GM18502 (cell line): ENCODE measurements at regions not wholly inside any gene's neighbourhood (a gene's known extent, or its start where the extent isn't known, plus 50 kb on each side); places are given as distances from the start of the nearest gene placed in this dataset.

ENCODE experiments used
- ATAC-seq: cut with Tn5 transposase; IDR thresholded peaks from one replicate; pipeline ENCODE4 v1.9.1; 2021; ENCODE audit warnings: mild to moderate bottlenecking; ENCODE audit not compliant: unreplicated experiment, poor library complexity

DNA sequence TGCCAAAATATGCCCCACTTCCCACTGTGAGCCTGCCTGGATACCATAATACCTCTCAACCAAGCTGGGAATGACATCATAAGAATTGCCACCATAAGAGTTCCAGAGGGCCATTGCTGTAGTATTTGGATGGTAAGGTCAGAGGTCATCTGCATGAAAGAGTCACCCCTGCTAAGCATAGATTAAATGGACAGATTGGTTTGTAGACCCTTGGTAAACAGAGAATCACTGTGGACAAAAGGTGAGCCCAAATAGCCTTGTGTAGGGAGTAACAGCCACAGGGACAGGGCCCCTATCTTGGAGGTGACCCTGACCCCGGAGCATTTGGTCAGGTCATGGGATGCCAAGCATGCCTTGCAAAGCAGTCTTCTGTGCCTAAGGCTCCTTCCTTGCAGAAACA lies 129.7 kb downstream of the GPAM start:
- no peak for ATAC-seq

DNA sequence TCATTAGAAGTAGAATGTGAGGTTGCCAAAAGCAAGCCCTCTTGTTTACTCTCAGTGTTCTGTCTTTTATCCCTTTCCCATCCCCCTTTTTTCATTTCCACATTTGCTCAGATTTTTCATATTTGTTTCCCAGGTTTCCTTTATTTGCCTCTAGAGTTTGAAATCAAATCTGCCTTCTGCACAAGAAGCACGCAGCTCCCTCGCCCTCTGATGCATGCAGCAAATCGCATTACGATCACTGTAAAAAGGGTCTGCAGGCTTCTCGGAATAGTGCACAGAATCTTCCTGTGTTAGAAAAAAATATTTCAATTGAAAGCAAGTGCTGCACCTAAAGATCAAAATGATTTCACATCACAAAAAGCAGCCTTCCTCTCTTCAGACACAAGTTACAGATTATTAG lies 129.0 kb downstream of the GPAM start:
- ATAC-seq, result no peak

- ATAC-seq, result no peak
Observed at GRCh38 chr10:112057072-112057471, 126.5 kb downstream of the GPAM start.

DNA sequence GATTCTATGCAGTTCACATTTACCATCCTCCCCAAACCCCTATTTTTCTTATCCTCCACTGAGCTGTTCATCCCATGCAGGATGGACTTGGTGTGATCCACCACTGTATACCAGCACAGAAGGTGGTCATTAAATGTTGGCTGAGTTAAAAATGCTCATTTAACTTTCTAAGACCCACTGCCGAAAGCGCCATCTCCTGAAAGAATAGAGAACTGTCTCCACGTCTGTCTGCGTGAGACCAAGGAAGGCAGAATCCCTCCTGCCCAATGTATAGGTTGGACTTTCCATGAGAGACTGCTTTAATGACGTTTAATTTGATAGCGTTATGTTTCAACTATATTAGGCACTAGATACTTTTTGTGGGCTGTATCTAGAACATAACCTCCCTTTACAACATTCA lies 124.3 kb downstream of the GPAM start:
- no peak for ATAC-seq

GRCh38 chr10:112071596-112072133 lies 111.9 kb downstream of the GPAM start:
- ATAC-seq, result no peak

DNA sequence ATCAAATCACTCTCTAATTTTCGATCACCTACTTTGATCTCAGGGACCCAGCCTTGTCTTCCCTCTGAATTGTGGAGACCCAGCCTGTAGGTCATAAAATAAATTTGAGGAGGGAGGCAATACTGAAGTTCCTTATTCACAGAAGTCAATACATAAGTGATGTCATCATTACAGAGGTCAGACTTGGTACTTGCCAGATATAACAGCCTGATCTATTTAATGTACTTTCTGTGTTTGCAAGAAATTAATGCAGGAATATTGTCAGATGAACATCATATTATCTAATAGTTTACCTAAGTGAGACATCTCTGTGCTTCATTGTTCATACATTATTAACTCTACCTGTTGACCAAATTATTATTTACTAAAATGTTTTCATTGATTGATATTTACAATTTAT lies 105.6 kb downstream of the GPAM start:
- ATAC-seq, result no peak

DNA sequence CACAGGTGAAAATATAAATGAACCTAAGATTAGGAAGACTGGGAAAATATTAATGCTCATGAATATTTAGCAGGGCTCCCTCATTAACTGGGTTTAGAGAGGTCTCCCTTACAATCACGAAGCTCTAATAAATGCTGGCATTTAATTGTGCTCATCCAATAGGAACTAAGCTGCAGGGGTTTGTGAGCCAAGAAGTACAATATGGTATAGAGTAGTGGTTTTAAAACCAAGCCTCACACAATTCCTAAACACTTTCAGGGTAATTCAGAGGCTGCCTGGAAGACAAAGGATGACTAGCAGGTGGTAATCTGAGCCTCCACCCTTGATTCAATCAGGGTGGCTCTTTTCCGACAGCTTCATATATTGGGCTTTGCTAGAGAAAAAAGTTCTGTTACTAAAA lies 103.3 kb downstream of the GPAM start:
- no peak for ATAC-seq

- no peak for ATAC-seq
Observed at GRCh38 chr10:112082120-112082519, 101.4 kb downstream of the GPAM start.

GRCh38 chr10:112083472-112083871 lies 100.1 kb downstream of the GPAM start:
- ATAC-seq, result no peak

DNA sequence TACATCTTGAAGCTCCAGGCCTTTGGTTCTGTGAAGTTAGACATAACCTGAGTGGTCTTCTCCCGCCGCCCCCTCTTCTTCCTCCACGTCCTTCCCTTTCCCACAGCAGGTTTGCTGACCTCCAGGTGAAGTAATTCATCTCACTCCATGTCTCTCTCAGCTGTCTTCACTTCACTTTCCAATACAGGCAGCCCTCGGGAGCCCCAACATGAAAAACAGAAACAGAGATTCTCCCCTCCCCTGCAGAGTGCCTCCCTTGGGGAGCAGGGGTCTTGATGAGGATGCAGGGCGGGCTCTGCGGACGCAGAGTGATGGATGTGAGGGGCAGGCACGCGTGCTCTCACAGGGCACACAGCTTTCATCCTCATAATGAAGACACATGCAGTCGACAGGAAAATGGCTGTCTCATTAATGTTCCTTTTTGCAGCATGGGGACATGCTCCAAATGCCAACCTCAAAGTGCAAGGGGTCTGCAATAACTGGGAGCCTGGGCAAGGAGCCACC lies 95.6 kb downstream of the GPAM start:
- no peak for ATAC-seq

GRCh38 chr10:112091703-112092102 lies 91.9 kb downstream of the GPAM start:
- no peak for ATAC-seq

GRCh38 chr10:112092519-112092918 lies 91.0 kb downstream of the GPAM start:
- no peak for ATAC-seq

GRCh38 chr10:112094984-112095383 lies 88.6 kb downstream of the GPAM start:
- no peak for ATAC-seq

- no peak for ATAC-seq
Observed at GRCh38 chr10:112095731-112096130, 87.8 kb downstream of the GPAM start.

DNA sequence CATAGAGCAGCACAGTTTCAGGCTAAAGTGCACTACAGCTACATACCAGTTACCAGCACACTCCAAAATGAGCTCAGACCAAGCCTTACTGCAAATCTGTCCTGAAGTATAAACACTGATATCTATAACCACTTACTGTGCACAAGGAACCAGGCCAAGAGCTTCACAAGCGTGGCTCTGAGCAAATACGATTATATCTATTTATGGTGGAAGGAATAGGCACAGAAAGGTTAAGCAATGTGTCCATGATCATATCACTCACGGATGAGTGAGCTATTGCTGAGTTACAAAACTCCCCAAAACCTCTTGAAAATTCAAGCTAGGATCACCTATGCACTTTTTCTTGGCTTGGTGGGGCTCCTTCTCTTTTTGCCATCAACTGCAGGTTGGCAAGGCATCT lies 84.9 kb downstream of the GPAM start:
- ATAC-seq, result no peak
